Muscle of leg (tissue), 3 donors: ENCODE measurements at regions not wholly inside any gene's neighbourhood (a gene's known extent, or its start where the extent isn't known, plus 50 kb on each side); places are given as distances from the start of the nearest gene placed in this dataset.
A peak's percentile ranks its signal among the peaks of the same experiment; 100 is the strongest.
"Not testable (repeated sequence)": the region's sequence is repeated elsewhere in the genome, so short reads cannot be mapped to it uniquely, and the experiment has no call there.

Source experiments
- DNase-seq: peaks from one replicate; pipeline ENCODE4 v3.0.0; 2013
- H3K27ac ChIP-seq: one replicate; pipeline ENCODE4 v1.5.1; 2013; ENCODE audit warnings: mild to moderate bottlenecking, low read length, control low read depth
- H3K27me3 ChIP-seq: one replicate; pipeline ENCODE4 v1.6.1; 2013; ENCODE audit warnings: low read length; ENCODE audit not compliant: control insufficient read depth, insufficient read depth
- H3K36me3 ChIP-seq: one replicate; pipeline ENCODE4 v1.6.1; 2013; ENCODE audit warnings: low read length; ENCODE audit not compliant: control insufficient read depth, insufficient read depth
- H3K4me1 ChIP-seq: one replicate; pipeline ENCODE4 v1.6.1; 2013; ENCODE audit warnings: low read length; ENCODE audit not compliant: control insufficient read depth, insufficient read depth
- H3K4me3 ChIP-seq: one replicate; pipeline ENCODE4 v1.5.1; 2013; ENCODE audit warnings: low read length, control low read depth
- H3K9me3 ChIP-seq: replicated peaks from 2 replicates; pipeline ENCODE4 v1.6.1; 2013; ENCODE audit warnings: low read depth, low read length; ENCODE audit not compliant: control insufficient read depth
- WGBS: methylation state at CpG from one replicate; pipeline ENCODE4 v1.1.5; 2013; ENCODE audit warnings: missing lambda C conversion rate; ENCODE audit not compliant: insufficient coverage; 5-methylcytosine and 5-hydroxymethylcytosine counted together

DNA sequence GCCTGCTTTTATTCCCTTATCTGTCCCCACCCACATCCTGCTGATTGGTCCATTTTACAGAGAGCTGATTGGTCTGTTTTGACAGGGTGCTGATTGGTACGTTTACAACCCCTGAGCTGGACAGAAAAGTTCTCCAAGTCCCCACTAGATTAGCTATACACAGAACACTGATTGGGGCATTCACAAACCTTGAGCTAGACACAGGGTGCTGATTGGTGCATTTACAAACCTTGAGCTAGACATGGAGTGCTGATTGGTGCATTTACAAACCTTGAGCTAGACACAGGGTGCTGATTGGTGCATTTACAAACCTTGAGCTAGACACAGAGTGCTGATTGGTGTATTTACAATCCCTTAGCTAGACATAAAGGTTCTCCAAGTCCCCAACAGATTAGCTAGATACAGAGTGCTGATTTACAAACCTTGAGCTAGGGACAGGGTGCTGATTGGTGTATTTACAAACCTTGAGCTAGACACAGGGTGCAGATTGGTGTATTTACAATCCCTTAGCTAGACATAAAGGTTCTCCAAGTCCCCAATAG is 158.2 kb downstream of the BRD1 start:
- H3K27ac ChIP-seq, H3K9me3 ChIP-seq, H3K4me3 ChIP-seq, H3K36me3 ChIP-seq, DNase-seq: not testable (repeated sequence)
- peaks cover 44% of the 10 kb centered on the region for H3K27me3 ChIP-seq
- no CpG with 5 or more reads among the region's 1 CpG for WGBS
- H3K4me1 ChIP-seq = peaks cover 15% of the 10 kb centered on the region

DNA sequence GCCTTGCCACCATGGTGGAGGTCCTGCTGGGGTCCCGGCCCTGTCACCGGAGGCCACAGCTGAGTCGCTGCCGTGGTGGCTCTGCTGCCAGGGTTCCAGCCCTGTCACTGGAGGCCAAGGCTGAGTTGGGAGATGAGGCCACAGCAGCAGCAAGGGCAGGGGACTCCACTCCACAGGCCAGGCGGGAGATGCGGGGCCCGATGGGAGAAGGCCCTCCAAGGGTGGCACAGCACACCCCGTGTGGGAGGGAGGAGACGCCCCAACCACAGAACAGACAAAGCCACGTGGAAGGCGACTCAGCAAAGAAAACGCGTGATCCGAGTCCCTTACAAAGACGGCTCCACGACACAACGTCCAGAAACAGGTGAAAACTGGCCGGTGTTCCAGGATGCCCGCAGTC is 159.3 kb downstream of the BRD1 start:
- WGBS = 90% methylated on average over 17 of the region's 19 CpGs
- no peaks in the 10 kb centered on the region for H3K9me3 ChIP-seq
- H3K27me3 ChIP-seq = peaks cover 36% of the 10 kb centered on the region
- H3K36me3 ChIP-seq = no peaks in the 10 kb centered on the region
- DNase-seq = no peak
- H3K27ac ChIP-seq = no peak overlapping the region
- no peak overlapping the region for H3K4me3 ChIP-seq
- H3K4me1 ChIP-seq = peaks cover 15% of the 10 kb centered on the region

DNA sequence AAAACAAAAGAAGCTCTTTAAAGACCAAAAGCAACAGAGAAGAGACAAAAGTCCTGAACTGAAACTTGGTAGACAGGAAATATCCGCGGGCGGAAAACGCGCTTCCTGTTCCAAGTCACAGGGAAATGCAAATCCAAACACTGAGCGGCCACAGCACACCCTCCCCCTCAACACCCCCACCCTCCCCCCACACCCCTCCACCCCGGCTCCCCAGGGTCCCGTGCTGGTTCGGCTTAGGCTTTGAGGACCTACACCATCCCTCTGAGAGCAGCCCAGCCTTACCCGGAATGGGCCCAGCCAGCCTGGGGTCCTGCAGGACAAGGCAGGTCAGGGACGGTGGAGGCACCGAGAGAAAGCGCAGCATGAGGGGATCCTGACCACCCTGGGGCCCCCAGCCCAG is 160.4 kb downstream of the BRD1 start:
- Histone ChIP-seq H3K27ac (peak overlapping the region; percentile 15), H3K4me1 (peaks cover 15% of the 10 kb centered on the region), H3K9me3 (no peaks in the 10 kb centered on the region), H3K27me3 (peaks cover 33% of the 10 kb centered on the region), H3K4me3 (no peak overlapping the region), H3K36me3 (no peaks in the 10 kb centered on the region)
- DNase-seq = peak; percentile 38
- 44% methylated on average over 3 of the region's 13 CpGs for WGBS

DNA sequence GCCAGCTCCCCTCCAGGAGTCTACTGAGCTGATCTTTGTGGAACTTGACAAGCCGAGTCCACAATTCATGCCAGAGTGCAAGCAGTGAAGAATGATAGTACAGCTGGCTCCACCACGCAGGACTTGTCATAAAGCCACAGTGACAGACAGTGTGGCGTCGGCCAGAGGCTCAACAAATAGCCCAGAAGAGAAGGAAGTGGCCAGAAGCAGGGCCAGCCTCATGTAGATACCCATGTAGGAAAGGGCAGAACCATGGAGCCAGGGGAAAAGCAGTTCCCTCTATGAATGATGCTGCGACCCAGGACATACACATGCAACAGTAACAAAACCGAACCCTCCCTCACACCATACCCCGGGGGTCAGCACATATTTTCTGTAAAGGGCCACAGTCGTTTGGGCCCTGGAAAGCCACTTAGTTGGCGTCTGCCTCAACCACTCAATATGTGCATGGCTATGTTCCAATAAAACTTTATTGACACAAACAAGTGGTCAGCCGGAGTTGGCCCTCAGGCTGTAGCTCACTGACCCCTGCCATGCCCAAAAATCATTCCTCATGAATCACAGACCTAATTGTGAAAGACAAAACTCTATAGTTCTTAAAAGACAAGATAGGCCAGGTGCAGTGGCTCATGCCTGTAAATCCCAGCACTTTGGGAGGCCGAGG is 161.4 kb downstream of the BRD1 start:
- Histone ChIP-seq H3K4me1 (peaks cover 11% of the 10 kb centered on the region), H3K4me3 (no peak overlapping the region), H3K27me3 (peaks cover 23% of the 10 kb centered on the region), H3K9me3 (no peaks in the 10 kb centered on the region), H3K36me3 (no peaks in the 10 kb centered on the region), H3K27ac (peak overlapping the region; percentile 20)
- DNase-seq = no peak
- WGBS = 73% methylated on average over 9 of the region's 11 CpGs

DNA sequence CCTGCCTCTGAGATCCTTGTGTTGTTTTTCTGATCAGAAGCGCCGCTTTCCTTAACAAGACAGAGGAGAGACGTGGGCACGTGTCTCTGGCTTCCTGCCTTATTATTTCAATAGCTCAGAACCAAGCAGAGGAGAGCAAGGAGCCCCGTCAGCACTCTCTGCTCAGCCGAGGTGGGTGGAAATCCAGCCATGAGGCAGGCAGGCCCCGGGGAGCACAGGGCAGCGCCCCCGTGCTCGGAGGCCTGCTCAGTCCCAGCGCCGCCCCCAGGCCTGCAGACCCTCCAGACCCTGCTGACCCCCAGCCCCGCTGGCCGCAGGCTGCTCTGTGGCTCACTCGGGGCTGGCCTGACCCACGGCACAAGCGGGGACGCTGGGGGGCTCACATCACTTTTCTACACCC is 162.8 kb downstream of the BRD1 start:
- H3K4me1 ChIP-seq = peaks cover 4% of the 10 kb centered on the region
- no peak overlapping the region for H3K27ac ChIP-seq
- no peak for DNase-seq
- no peak overlapping the region for H3K4me3 ChIP-seq
- H3K9me3 ChIP-seq = no peaks in the 10 kb centered on the region
- WGBS = 24% methylated on average over 11 of the region's 18 CpGs
- no peaks in the 10 kb centered on the region for H3K36me3 ChIP-seq
- H3K27me3 ChIP-seq = peaks cover 15% of the 10 kb centered on the region

DNA sequence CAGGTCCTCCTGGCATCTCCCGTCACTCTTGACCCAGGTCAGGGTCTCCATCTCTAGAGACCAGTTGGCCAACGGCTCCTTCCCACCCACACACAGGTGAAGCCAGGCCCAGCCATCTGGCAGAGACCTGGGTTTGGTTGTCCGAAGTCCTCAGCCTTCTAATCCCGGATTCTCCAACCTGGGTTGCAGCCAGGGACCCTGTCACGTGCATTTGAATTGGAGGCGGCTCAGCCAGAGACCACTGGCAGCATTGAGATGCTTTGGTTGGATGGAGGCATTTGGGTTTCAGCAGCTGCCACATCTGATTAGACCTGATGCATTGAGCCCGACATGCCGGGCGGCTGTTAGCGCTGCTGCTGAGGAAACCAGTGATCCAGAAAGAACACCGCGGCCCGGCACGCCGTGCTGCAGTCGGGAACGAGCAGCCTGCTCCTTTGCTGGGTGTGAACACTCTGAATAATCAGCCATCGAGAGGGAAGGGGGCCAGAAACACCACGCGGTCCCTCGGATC is 163.2 kb downstream of the BRD1 start:
- no peaks in the 10 kb centered on the region for H3K36me3 ChIP-seq
- H3K27me3 ChIP-seq = peaks cover 15% of the 10 kb centered on the region
- WGBS = 54% methylated on average over 20 of the region's 21 CpGs
- H3K9me3 ChIP-seq = no peaks in the 10 kb centered on the region
- H3K27ac ChIP-seq = no peak overlapping the region
- peaks cover 9% of the 10 kb centered on the region for H3K4me1 ChIP-seq
- no peak for DNase-seq
- H3K4me3 ChIP-seq = no peak overlapping the region

DNA sequence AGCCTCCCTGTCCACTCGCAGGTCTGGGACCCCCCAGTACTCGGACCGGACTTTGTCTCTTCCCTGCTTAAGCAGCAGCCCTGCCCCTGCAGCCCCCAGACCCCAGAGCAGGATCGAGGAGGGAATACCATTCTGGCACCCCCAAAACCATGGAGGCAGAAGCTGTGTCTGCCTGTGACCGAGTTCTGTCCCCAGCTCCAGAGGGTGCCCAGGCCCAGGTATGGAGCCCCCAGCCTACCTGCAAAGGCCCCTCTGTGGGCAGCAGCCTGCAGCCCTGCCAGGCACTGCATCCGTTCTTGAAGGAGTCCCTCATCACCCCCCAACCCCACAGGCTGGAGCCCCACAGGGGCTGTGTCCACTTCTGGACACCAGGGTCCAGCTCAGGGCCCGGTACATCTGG is 163.8 kb downstream of the BRD1 start:
- peaks cover 15% of the 10 kb centered on the region for H3K4me1 ChIP-seq
- no peaks in the 10 kb centered on the region for H3K9me3 ChIP-seq
- 91% methylated on average over 5 of the region's 7 CpGs for WGBS
- no peak for DNase-seq
- H3K27me3 ChIP-seq = peaks cover 10% of the 10 kb centered on the region
- no peaks in the 10 kb centered on the region for H3K36me3 ChIP-seq
- H3K4me3 ChIP-seq = no peak overlapping the region
- H3K27ac ChIP-seq = no peak overlapping the region

DNA sequence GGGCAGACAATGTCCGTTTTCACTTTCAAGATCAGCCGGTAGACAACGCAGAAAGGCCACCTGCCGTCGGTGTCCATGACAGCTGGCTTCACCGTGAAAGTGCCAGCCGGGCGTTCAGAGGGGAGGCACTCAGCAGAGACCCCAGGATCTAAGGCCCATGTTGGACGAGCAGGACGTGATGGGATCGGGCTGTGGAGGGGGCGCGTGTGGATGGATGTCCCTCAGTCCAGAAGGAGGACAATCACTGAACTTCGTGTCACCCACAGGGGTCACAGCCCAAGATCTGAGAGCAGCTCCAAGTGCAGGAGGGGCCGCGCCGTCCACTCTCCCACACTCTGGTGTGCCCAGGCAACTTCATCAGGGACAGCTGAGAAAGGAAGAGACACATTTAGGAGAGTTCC is 164.4 kb downstream of the BRD1 start:
- Histone ChIP-seq H3K9me3 (no peaks in the 10 kb centered on the region), H3K27me3 (peaks cover 9% of the 10 kb centered on the region), H3K27ac (no peak overlapping the region), H3K36me3 (no peaks in the 10 kb centered on the region), H3K4me3 (no peak overlapping the region), H3K4me1 (peaks cover 18% of the 10 kb centered on the region)
- 84% methylated on average over 12 of the region's 17 CpGs for WGBS
- DNase-seq = no peak

DNA sequence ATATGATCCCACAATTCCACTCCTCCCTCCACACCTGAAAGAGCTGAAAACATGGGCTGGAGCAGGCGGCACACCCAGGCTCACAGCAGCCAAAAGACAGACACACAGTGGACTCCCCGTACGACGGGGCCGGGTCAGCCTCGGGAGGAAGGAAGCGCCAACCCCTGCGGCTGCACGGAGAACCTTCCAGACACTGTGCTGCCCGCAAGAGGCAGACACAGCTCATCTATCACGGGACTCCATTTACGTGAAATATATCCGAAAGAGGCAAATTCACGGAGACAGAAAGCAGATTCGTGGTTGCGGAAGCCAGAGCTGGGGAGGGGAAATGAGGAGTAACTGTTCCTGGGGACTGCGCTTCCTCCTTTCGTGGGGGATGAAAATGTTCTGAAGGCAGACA is 165.0 kb downstream of the BRD1 start:
- H3K4me3 ChIP-seq = no peak overlapping the region
- H3K36me3 ChIP-seq = no peaks in the 10 kb centered on the region
- peaks cover 9% of the 10 kb centered on the region for H3K27me3 ChIP-seq
- no peak overlapping the region for H3K27ac ChIP-seq
- no peak for DNase-seq
- H3K4me1 ChIP-seq = peaks cover 18% of the 10 kb centered on the region
- no peaks in the 10 kb centered on the region for H3K9me3 ChIP-seq
- 62% methylated on average over 17 of the region's 18 CpGs for WGBS

DNA sequence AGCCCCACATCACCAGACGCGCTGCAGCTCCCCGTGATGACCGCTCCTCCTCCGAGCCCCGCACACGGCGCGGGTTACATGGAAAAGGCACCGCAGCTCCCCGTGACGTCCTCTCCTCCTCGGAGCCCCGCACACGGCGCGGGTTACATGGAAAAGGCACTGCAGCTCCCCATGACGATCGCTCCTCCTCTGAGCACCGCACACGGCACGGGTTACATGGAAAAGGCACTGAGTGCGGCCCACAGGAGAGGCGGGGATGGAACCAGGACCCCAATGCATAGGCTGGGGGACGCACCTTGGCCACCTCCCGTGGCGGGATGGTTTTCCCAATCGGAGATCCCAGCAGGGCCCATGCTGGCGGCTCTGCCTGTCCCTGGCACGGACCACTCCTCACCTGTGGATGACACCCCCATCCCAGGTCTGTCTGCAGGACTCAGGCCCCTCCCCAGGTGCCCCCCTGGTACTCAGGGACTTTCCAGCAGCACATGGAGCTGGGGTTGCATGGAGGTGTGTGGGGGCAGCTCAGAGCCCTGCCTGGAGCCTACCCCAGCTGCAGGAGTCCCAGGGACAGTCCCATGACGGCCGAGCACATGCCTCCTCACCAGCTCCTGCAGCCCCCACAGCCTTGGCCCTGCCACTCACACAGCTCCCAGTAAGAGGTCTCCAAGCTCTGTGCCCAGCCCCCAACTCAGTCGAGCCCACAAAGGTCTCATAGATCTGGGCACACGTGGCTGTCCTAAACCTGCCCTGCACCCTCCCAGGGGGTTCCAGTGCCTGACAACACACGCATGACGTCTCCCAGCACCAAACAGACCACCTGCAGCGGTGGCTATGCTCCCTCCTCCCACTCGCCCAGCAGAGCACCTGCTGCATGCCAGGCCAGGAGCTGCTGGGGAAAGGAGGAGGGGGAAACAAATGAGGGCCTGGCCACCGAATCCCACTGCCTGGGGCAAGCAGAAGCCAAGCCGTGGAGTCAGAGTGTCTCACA is 166.6 kb downstream of the BRD1 start:
- 77% methylated on average over 39 of the region's 40 CpGs for WGBS
- no peak overlapping the region for H3K4me3 ChIP-seq
- H3K36me3 ChIP-seq = no peaks in the 10 kb centered on the region
- DNase-seq = no peak
- H3K9me3 ChIP-seq = no peaks in the 10 kb centered on the region
- peaks cover 16% of the 10 kb centered on the region for H3K4me1 ChIP-seq
- H3K27me3 ChIP-seq = peaks cover 6% of the 10 kb centered on the region
- H3K27ac ChIP-seq = no peak overlapping the region
